ENCODE measurements at regions not wholly inside any gene's neighbourhood (a gene's known extent, or its start where the extent isn't known, plus 50 kb on each side); places are given as distances from the start of the nearest gene placed in this dataset.

DNA sequence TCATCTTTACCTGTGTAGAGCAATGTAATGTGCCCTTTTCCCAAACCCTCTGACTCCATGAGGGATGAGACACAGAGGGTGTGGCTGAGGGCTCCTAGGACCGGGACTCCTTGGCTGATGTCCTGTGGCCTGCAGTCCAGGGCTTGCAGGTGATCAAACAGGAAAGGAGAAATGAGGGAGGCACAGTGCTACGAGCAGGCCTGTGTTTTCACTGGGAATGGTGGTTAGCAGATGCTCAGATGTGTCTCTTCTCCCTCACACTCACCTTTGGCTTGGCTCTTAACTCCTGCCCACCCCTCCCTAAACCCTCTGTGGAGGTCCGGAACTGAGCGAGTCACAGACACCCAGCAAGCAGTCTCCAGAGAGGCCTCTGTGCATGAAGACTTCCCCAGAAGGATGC lies 254.4 kb downstream of the DAD1 start:
- DNase-seq (ENCODE audit: low read depth) = no peak

GRCh38 chr14:22334275-22334577 lies 254.8 kb downstream of the DAD1 start:
- no peak for DNase-seq (ENCODE audit: low read depth)
- no peak overlapping the region for H3K4me3 ChIP-seq (ENCODE audit: control insufficient read depth, low read depth, low read length)
- no peak for TF ChIP-seq CTCF (IDR thresholded peaks at IDR 0.05; ENCODE audit: control insufficient read depth, insufficient read depth, low read depth, low read length, missing control alignments)

More for the DNA sequence above, 254.4 kb downstream of the DAD1 start:
- no peak overlapping the region for H3K4me3 ChIP-seq (ENCODE audit: control insufficient read depth, low read depth, low read length)
- TF ChIP-seq CTCF (IDR thresholded peaks at IDR 0.05; ENCODE audit: control insufficient read depth, insufficient read depth, low read depth, low read length, missing control alignments) = no peak

GRCh38 chr14:22333422-22334274 lies 255.4 kb downstream of the DAD1 start:
- no peak for DNase-seq (ENCODE audit: low read depth)
- no peak overlapping the region for H3K4me3 ChIP-seq (ENCODE audit: control insufficient read depth, low read depth, low read length)
- TF ChIP-seq CTCF (IDR thresholded peaks at IDR 0.05; ENCODE audit: control insufficient read depth, insufficient read depth, low read depth, low read length, missing control alignments) = no peak

- TF ChIP-seq CTCF (IDR thresholded peaks at IDR 0.05; ENCODE audit: control insufficient read depth, insufficient read depth, low read depth, low read length, missing control alignments) = no peak
- no peak for DNase-seq (ENCODE audit: low read depth)
- no peak overlapping the region for H3K4me3 ChIP-seq (ENCODE audit: control insufficient read depth, low read depth, low read length)
Measured at GRCh38 chr14:22332686-22333421, 256.2 kb downstream of the DAD1 start.

- DNase-seq (ENCODE audit: low read depth) = no peak
- no peak for TF ChIP-seq CTCF (IDR thresholded peaks at IDR 0.05; ENCODE audit: control insufficient read depth, insufficient read depth, low read depth, low read length, missing control alignments)
- H3K4me3 ChIP-seq (ENCODE audit: control insufficient read depth, low read depth, low read length) = no peak overlapping the region
Measured at GRCh38 chr14:22329371-22329770, 259.7 kb downstream of the DAD1 start.

- no peak overlapping the region for H3K4me3 ChIP-seq (ENCODE audit: control insufficient read depth, low read depth, low read length)
- TF ChIP-seq CTCF (IDR thresholded peaks at IDR 0.05; ENCODE audit: control insufficient read depth, insufficient read depth, low read depth, low read length, missing control alignments) = no peak
- DNase-seq (ENCODE audit: low read depth) = no peak
Measured at GRCh38 chr14:22325676-22326400, 263.2 kb downstream of the DAD1 start.

Data from AG09309 (cell line).